ENCODE measurements at regions not wholly inside any gene's neighbourhood (a gene's known extent, or its start where the extent isn't known, plus 50 kb on each side); places are given as distances from the start of the nearest gene placed in this dataset.

GRCh38 chr14:76585616-76586015 lies 175.7 kb upstream of the VASH1 start:
- H3K27ac Mint-ChIP-seq (ENCODE audit: unreplicated experiment): no peak overlapping the region
- H3K36me3 Mint-ChIP-seq (ENCODE audit: low read depth): no peaks in the 10 kb centered on the region
- H3K4me1 Mint-ChIP-seq (ENCODE audit: low read depth): no peaks in the 10 kb centered on the region
- H3K27me3 Mint-ChIP-seq (ENCODE audit: low read depth): no peaks in the 10 kb centered on the region
- TF ChIP-seq, protein P1, sequence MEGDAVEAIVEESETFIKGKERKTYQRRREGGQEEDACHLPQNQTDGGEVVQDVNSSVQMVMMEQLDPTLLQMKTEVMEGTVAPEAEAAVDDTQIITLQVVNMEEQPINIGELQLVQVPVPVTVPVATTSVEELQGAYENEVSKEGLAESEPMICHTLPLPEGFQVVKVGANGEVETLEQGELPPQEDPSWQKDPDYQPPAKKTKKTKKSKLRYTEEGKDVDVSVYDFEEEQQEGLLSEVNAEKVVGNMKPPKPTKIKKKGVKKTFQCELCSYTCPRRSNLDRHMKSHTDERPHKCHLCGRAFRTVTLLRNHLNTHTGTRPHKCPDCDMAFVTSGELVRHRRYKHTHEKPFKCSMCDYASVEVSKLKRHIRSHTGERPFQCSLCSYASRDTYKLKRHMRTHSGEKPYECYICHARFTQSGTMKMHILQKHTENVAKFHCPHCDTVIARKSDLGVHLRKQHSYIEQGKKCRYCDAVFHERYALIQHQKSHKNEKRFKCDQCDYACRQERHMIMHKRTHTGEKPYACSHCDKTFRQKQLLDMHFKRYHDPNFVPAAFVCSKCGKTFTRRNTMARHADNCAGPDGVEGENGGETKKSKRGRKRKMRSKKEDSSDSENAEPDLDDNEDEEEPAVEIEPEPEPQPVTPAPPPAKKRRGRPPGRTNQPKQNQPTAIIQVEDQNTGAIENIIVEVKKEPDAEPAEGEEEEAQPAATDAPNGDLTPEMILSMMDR (IDR thresholded peaks at IDR 0.05): no peak
- no peak overlapping the region for H3K4me3 Mint-ChIP-seq (ENCODE audit: unreplicated experiment)
- no peak for DNase-seq (ENCODE audit: low spot score)
- no peaks in the 10 kb centered on the region for H3K9me3 Mint-ChIP-seq (ENCODE audit: low read depth)

DNA sequence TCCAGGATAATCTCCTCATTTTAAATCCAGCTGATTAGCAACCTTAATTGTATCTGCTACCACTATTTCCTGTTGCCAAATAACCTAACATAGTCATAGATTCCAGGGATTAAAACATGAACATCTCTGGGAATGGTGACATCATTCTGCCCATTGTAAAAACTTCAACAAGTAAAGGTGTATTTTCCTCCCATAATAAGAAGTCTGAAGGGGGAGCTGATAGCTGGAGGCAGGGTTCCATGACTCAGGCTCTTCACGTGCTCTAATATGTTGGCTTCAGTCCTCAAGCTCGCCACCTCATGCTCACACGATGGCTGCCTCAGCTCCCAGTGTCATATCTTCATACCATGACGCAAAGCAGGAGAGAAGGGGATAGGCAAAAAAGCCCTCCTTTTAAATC lies 172.0 kb upstream of the VASH1 start:
- Mint-ChIP-seq H3K27me3 (ENCODE audit: low read depth) (peaks cover 3% of the 10 kb centered on the region), H3K4me3 (ENCODE audit: unreplicated experiment) (no peak overlapping the region), H3K4me1 (ENCODE audit: low read depth) (no peaks in the 10 kb centered on the region)

GRCh38 chr14:76591266-76591665 lies 170.0 kb upstream of the VASH1 start:
- H3K4me1 Mint-ChIP-seq (ENCODE audit: low read depth): no peaks in the 10 kb centered on the region
- H3K9me3 Mint-ChIP-seq (ENCODE audit: low read depth): no peaks in the 10 kb centered on the region
- no peaks in the 10 kb centered on the region for H3K36me3 Mint-ChIP-seq (ENCODE audit: low read depth)
- H3K27me3 Mint-ChIP-seq (ENCODE audit: low read depth): peaks cover 10% of the 10 kb centered on the region
- H3K4me3 Mint-ChIP-seq (ENCODE audit: unreplicated experiment): no peak overlapping the region
- DNase-seq (ENCODE audit: low spot score): no peak
- TF ChIP-seq, protein P1 (IDR thresholded peaks at IDR 0.05): no peak
- H3K27ac Mint-ChIP-seq (ENCODE audit: unreplicated experiment): no peak overlapping the region

More for the DNA sequence above, 172.0 kb upstream of the VASH1 start:
- TF ChIP-seq, protein P1 (IDR thresholded peaks at IDR 0.05): no peak
- Mint-ChIP-seq H3K9me3 (ENCODE audit: low read depth) (no peaks in the 10 kb centered on the region), H3K27ac (ENCODE audit: unreplicated experiment) (no peak overlapping the region), H3K36me3 (ENCODE audit: low read depth) (no peaks in the 10 kb centered on the region)
- DNase-seq (ENCODE audit: low spot score): no peak

DNA sequence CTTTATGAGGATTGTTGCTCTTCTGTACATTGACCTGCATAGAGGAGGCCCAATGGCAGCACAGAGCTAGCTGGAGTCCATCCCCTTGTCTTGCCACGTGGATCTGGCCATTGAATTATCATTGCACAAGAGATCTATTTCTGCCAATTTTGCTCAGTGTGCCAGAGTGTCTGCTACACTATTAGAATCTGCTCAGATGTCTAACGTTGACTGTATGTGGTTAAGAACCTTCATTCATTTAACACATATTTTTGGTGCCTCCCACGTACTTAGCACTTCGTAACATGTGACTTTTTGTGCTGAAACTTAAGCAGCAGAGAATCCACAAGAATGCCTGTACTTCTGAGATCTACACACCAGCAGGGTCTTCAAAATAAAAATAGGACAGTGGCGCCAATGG lies 166.0 kb upstream of the VASH1 start:
- no peak overlapping the region for H3K27ac Mint-ChIP-seq (ENCODE audit: unreplicated experiment)
- H3K27me3 Mint-ChIP-seq (ENCODE audit: low read depth): peaks cover 16% of the 10 kb centered on the region
- no peak overlapping the region for H3K4me3 Mint-ChIP-seq (ENCODE audit: unreplicated experiment)
- TF ChIP-seq, protein P1 (IDR thresholded peaks at IDR 0.05): no peak
- no peaks in the 10 kb centered on the region for H3K36me3 Mint-ChIP-seq (ENCODE audit: low read depth)
- no peaks in the 10 kb centered on the region for H3K4me1 Mint-ChIP-seq (ENCODE audit: low read depth)
- peaks cover under 1% of the 10 kb centered on the region for H3K9me3 Mint-ChIP-seq (ENCODE audit: low read depth)
- DNase-seq (ENCODE audit: low spot score): no peak

DNA sequence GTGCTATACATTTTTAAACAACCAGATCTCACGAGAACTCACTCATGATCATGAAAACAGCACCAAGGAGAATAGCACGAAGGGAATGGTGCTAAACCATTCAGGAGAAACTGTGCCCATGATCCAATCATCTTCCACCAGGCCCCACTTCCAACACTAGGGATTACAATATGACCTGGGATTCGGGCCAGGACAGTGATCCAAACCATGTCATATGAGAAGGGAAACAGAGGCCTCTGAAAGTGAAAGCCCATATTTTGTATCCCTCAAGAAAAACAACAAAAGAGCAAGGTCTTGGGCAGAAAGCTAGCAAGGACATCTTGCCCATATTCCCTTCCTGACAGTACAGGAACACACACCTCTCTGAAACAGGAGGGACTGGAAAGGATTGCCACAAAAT lies 163.9 kb upstream of the VASH1 start:
- TF ChIP-seq, protein P1 (IDR thresholded peaks at IDR 0.05): no peak
- peaks cover 19% of the 10 kb centered on the region for H3K27me3 Mint-ChIP-seq (ENCODE audit: low read depth)
- peaks cover 10% of the 10 kb centered on the region for H3K9me3 Mint-ChIP-seq (ENCODE audit: low read depth)
- no peak overlapping the region for H3K4me3 Mint-ChIP-seq (ENCODE audit: unreplicated experiment)
- no peak overlapping the region for H3K27ac Mint-ChIP-seq (ENCODE audit: unreplicated experiment)
- no peaks in the 10 kb centered on the region for H3K36me3 Mint-ChIP-seq (ENCODE audit: low read depth)
- DNase-seq (ENCODE audit: low spot score): no peak
- no peaks in the 10 kb centered on the region for H3K4me1 Mint-ChIP-seq (ENCODE audit: low read depth)

Measured in chondrocyte (in vitro differentiated cells).